ENCODE measurements at regions not wholly inside any gene's neighbourhood (a gene's known extent, or its start where the extent isn't known, plus 50 kb on each side); places are given as distances from the start of the nearest gene placed in this dataset.

DNA sequence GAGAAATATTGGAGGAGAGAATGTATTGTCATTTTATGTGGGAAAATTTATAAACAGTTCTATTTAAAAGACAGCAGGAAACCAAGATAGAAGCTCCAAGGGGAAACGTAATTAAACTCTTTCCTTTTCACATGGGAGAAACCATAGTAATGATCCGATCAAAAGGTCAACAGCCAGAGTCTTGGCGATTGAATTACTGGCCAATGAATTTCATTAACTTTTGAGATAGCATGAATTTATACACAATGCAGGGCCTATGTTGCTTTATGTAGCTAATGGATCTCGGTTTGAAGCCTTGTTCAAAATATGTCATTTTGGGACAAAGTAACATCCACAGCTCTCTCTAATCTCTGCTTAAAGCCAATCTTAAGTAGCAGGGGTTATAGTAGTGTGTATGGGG is 897.5 kb upstream of the NDST4 start:
- TF ChIP-seq, protein P1, sequence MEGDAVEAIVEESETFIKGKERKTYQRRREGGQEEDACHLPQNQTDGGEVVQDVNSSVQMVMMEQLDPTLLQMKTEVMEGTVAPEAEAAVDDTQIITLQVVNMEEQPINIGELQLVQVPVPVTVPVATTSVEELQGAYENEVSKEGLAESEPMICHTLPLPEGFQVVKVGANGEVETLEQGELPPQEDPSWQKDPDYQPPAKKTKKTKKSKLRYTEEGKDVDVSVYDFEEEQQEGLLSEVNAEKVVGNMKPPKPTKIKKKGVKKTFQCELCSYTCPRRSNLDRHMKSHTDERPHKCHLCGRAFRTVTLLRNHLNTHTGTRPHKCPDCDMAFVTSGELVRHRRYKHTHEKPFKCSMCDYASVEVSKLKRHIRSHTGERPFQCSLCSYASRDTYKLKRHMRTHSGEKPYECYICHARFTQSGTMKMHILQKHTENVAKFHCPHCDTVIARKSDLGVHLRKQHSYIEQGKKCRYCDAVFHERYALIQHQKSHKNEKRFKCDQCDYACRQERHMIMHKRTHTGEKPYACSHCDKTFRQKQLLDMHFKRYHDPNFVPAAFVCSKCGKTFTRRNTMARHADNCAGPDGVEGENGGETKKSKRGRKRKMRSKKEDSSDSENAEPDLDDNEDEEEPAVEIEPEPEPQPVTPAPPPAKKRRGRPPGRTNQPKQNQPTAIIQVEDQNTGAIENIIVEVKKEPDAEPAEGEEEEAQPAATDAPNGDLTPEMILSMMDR (IDR thresholded peaks at IDR 0.05), result no peak
- TF ChIP-seq POLR2A (IDR thresholded peaks at IDR 0.05), result no peak
